ENCODE measurements at regions not wholly inside any gene's neighbourhood (a gene's known extent, or its start where the extent isn't known, plus 50 kb on each side); places are given as distances from the start of the nearest gene placed in this dataset.

- H3K9me3 ChIP-seq, result no peaks in the 10 kb centered on the region
- no peaks in the 10 kb centered on the region for H3K27me3 ChIP-seq
- no peak overlapping the region for H3K4me3 ChIP-seq
- H3K27ac ChIP-seq, result no peak overlapping the region
- intact Hi-C loops (cut with DNase I), result no loop called here
- H3K4me1 ChIP-seq (ENCODE audit: insufficient read depth), result no peaks in the 10 kb centered on the region
- no peak for DNase-seq
- TF ChIP-seq POLR2A (IDR thresholded peaks at IDR 0.05), result no peak
- H3K36me3 ChIP-seq, result no peaks in the 10 kb centered on the region
Measured at GRCh38 chr17:71922439-71922838, 198.4 kb upstream of the SOX9 start.

GRCh38 chr17:71926746-71927398, 193.9 kb upstream of the SOX9 start:
- Histone ChIP-seq H3K4me1 (ENCODE audit: insufficient read depth) (no peaks in the 10 kb centered on the region), H3K9me3 (no peaks in the 10 kb centered on the region), H3K27ac (no peak overlapping the region), H3K36me3 (no peaks in the 10 kb centered on the region), H3K27me3 (no peaks in the 10 kb centered on the region), H3K4me3 (no peak overlapping the region)
- intact Hi-C loops (cut with DNase I), result no loop called here
- WGBS, 3 donors, result 72 to 82% (median 76%) methylated on average over 5 of the region's 5 CpGs
- TF ChIP-seq POLR2A (IDR thresholded peaks at IDR 0.05) (no peak), CTCF (IDR thresholded peaks at IDR 0.05) (no peak), EP300 (IDR thresholded peaks at IDR 0.05) (no peak)
- no peak for DNase-seq

- no peak for DNase-seq
- Histone ChIP-seq H3K27ac (no peak overlapping the region), H3K36me3 (no peaks in the 10 kb centered on the region), H3K4me3 (no peak overlapping the region), H3K27me3 (no peaks in the 10 kb centered on the region), H3K9me3 (no peaks in the 10 kb centered on the region), H3K4me1 (ENCODE audit: insufficient read depth) (no peaks in the 10 kb centered on the region)
- TF ChIP-seq CTCF (IDR thresholded peaks at IDR 0.05) (no peak), POLR2A (IDR thresholded peaks at IDR 0.05) (no peak), EP300 (IDR thresholded peaks at IDR 0.05) (no peak)
- intact Hi-C loops (cut with DNase I), result no loop called here
- WGBS, 3 donors, result 76 to 87% (median 77%) methylated on average over 3 of the region's 3 CpGs
Measured at GRCh38 chr17:71933306-71933705, 187.5 kb upstream of the SOX9 start.

- TF ChIP-seq POLR2A (IDR thresholded peaks at IDR 0.05) (no peak), EP300 (IDR thresholded peaks at IDR 0.05) (no peak), CTCF (IDR thresholded peaks at IDR 0.05) (no peak)
- Histone ChIP-seq H3K4me1 (ENCODE audit: insufficient read depth) (no peaks in the 10 kb centered on the region), H3K27me3 (no peaks in the 10 kb centered on the region), H3K27ac (no peak overlapping the region), H3K36me3 (no peaks in the 10 kb centered on the region), H3K9me3 (no peaks in the 10 kb centered on the region), H3K4me3 (no peak overlapping the region)
- intact Hi-C loops (cut with DNase I), result no loop called here
- DNase-seq, result no peak
- WGBS, 3 donors, result 72 to 79% (median 78%) methylated on average over 2 of the region's 2 CpGs
Measured at GRCh38 chr17:71934520-71934919, 186.3 kb upstream of the SOX9 start.

- Histone ChIP-seq H3K4me1 (ENCODE audit: insufficient read depth) (no peaks in the 10 kb centered on the region), H3K9me3 (no peaks in the 10 kb centered on the region), H3K27ac (no peak overlapping the region), H3K4me3 (no peak overlapping the region), H3K36me3 (no peaks in the 10 kb centered on the region), H3K27me3 (no peaks in the 10 kb centered on the region)
- no peak for DNase-seq
- TF ChIP-seq POLR2A (IDR thresholded peaks at IDR 0.05), result no peak
- intact Hi-C loops (cut with DNase I), result no loop called here
- 49 to 54% (median 50%) methylated on average over 2 of the region's 2 CpGs for WGBS, 3 donors
Measured at GRCh38 chr17:71935341-71935740, 185.5 kb upstream of the SOX9 start.

Measured in ovary (tissue), 7 donors.